Embryonic facial prominence (tissue), 1 donor: ENCODE measurements at regions not wholly inside any gene's neighbourhood (a gene's known extent, or its start where the extent isn't known, plus 50 kb on each side); places are given as distances from the start of the nearest gene placed in this dataset.

ENCODE experiments used
- DNase-seq: peaks from one replicate; pipeline ENCODE4 v3.0.0-alpha.2; 2016; ENCODE audit errors: extremely low spot score

GRCh38 chr4:124219389-124219788, 493.1 kb downstream of the ANKRD50 start:
- no peak for DNase-seq

- DNase-seq = no peak
Measured at GRCh38 chr4:124224256-124224655, 488.3 kb downstream of the ANKRD50 start.

GRCh38 chr4:124227981-124228380, 484.6 kb downstream of the ANKRD50 start:
- DNase-seq = no peak

- DNase-seq = no peak
Measured at GRCh38 chr4:124230268-124230667, 482.3 kb downstream of the ANKRD50 start.

- DNase-seq = no peak
Measured at GRCh38 chr4:124234771-124235170, 477.8 kb downstream of the ANKRD50 start.

- DNase-seq = no peak
Measured at GRCh38 chr4:124243671-124244366, 468.7 kb downstream of the ANKRD50 start.

GRCh38 chr4:124253080-124253479, 459.5 kb downstream of the ANKRD50 start:
- DNase-seq = no peak

GRCh38 chr4:124262211-124263179, 450.0 kb downstream of the ANKRD50 start:
- DNase-seq = peak; percentile 81

- no peak for DNase-seq
Measured at GRCh38 chr4:124265701-124266100, 446.8 kb downstream of the ANKRD50 start.

GRCh38 chr4:124266721-124267120, 445.8 kb downstream of the ANKRD50 start:
- DNase-seq = no peak

GRCh38 chr4:124276461-124276860, 436.1 kb downstream of the ANKRD50 start:
- DNase-seq = no peak

- no peak for DNase-seq
Measured at GRCh38 chr4:124277691-124278090, 434.8 kb downstream of the ANKRD50 start.

GRCh38 chr4:124278477-124278876, 434.1 kb downstream of the ANKRD50 start:
- no peak for DNase-seq

GRCh38 chr4:124279741-124280140, 432.8 kb downstream of the ANKRD50 start:
- no peak for DNase-seq

GRCh38 chr4:124282301-124282898, 430.1 kb downstream of the ANKRD50 start:
- no peak for DNase-seq

GRCh38 chr4:124288706-124289486, 423.6 kb downstream of the ANKRD50 start:
- no peak for DNase-seq

- no peak for DNase-seq
Measured at GRCh38 chr4:124290678-124291077, 421.9 kb downstream of the ANKRD50 start.

GRCh38 chr4:124295413-124295812, 417.1 kb downstream of the ANKRD50 start:
- no peak for DNase-seq

- DNase-seq = no peak
Measured at GRCh38 chr4:124304941-124305340, 407.6 kb downstream of the ANKRD50 start.

GRCh38 chr4:124306352-124306751, 406.2 kb downstream of the ANKRD50 start:
- no peak for DNase-seq

- no peak for DNase-seq
Measured at GRCh38 chr4:124307143-124307542, 405.4 kb downstream of the ANKRD50 start.

GRCh38 chr4:124318292-124318691, 394.2 kb downstream of the ANKRD50 start:
- DNase-seq = no peak
